ENCODE measurements at regions not wholly inside any gene's neighbourhood (a gene's known extent, or its start where the extent isn't known, plus 50 kb on each side); places are given as distances from the start of the nearest gene placed in this dataset.

GRCh38 chr5:101424530-101425175, 521.6 kb upstream of the ST8SIA4 start:
- TF ChIP-seq CTCF (IDR thresholded peaks at IDR 0.05; ENCODE audit: poor library complexity, severe bottlenecking) (no peak), EP300 (conservative IDR thresholded peaks at IDR 0.05; ENCODE audit: poor library complexity, severe bottlenecking) (no peak), POLR2AphosphoS5 (IDR thresholded peaks at IDR 0.05) (no peak), EZH2 (IDR thresholded peaks at IDR 0.05; ENCODE audit: borderline replicate concordance, insufficient read depth, low read length, poor library complexity, severe bottlenecking) (no peak)
